Loucy (cell line): ENCODE measurements at regions not wholly inside any gene's neighbourhood (a gene's known extent, or its start where the extent isn't known, plus 50 kb on each side); places are given as distances from the start of the nearest gene placed in this dataset.
"Not testable (repeated sequence)": the region's sequence is repeated elsewhere in the genome, so short reads cannot be mapped to it uniquely, and the experiment has no call there.

ENCODE experiments used
- H2AFZ ChIP-seq: fragments of 200-600 bp; sonication (generic); 2 replicates; pipeline ENCODE4 v1.6.0; 2016; ENCODE audit warnings: antibody characterized with exemption, mild to moderate bottlenecking, low read length, moderate library complexity
- H3F3A ChIP-seq: fragments of 200-600 bp; 2 replicates; pipeline ENCODE4 v1.6.0; 2016; ENCODE audit warnings: antibody characterized with exemption, low read depth, mild to moderate bottlenecking
- H3K27me3 ChIP-seq: fragments of 200-600 bp; sonication (generic); 2 replicates; pipeline ENCODE4 v1.6.1; 2014; ENCODE audit warnings: low read length, mild to moderate bottlenecking; ENCODE audit not compliant: insufficient read depth, poor library complexity, severe bottlenecking
- H3K36me3 ChIP-seq: fragments of 200-600 bp; sonication (generic); 2 replicates; pipeline ENCODE4 v1.6.1; 2016; ENCODE audit warnings: low read length; ENCODE audit not compliant: insufficient read depth
- H3K4me1 ChIP-seq: fragments of 200-600 bp; sonication (generic); 2 replicates; pipeline ENCODE4 v1.5.1; 2014; ENCODE audit warnings: low read length, mild to moderate bottlenecking; ENCODE audit not compliant: insufficient read depth, poor library complexity, severe bottlenecking
- H3K4me2 ChIP-seq: fragments of 200-600 bp; sonication (generic); 2 replicates; pipeline ENCODE4 v1.6.0; 2014; ENCODE audit warnings: antibody characterized with exemption, low read length, low read depth, mild to moderate bottlenecking; ENCODE audit not compliant: poor library complexity, severe bottlenecking
- H3K4me3 ChIP-seq: fragments of 200-600 bp; sonication (generic); 2 replicates; pipeline ENCODE4 v1.5.1; 2014; ENCODE audit warnings: low read length, mild to moderate bottlenecking, mixed read lengths; ENCODE audit not compliant: poor library complexity, severe bottlenecking
- H3K79me2 ChIP-seq: fragments of 200-600 bp; sonication (generic); 2 replicates; pipeline ENCODE4 v1.6.1; 2014; ENCODE audit warnings: low read length; ENCODE audit not compliant: insufficient read depth
- H3K9ac ChIP-seq: fragments of 200-600 bp; sonication (generic); 2 replicates; pipeline ENCODE4 v1.6.0; 2014; ENCODE audit warnings: mild to moderate bottlenecking, low read depth, low read length, moderate library complexity; ENCODE audit not compliant: poor library complexity, severe bottlenecking
- H3K9me2 ChIP-seq: fragments of 200-600 bp; sonication (generic); replicated peaks from 2 replicates; pipeline ENCODE4 v1.6.1; 2016; ENCODE audit warnings: low read depth, low read length, mixed read lengths
- H3K9me3 ChIP-seq: fragments of 200-600 bp; sonication (generic); 2 replicates; pipeline ENCODE4 v1.6.1; 2014; ENCODE audit warnings: mild to moderate bottlenecking, antibody characterized with exemption, low read length, low read depth; ENCODE audit not compliant: insufficient read depth
- H4K20me1 ChIP-seq: fragments of 200-600 bp; sonication (generic); 2 replicates; pipeline ENCODE4 v1.6.0; 2014; ENCODE audit warnings: antibody characterized with exemption, low read length, mild to moderate bottlenecking; ENCODE audit not compliant: insufficient read depth, poor library complexity, severe bottlenecking
- EZH2phosphoT487 ChIP-seq: fragments of 200-600 bp; IDR thresholded peaks from 2 replicates; pipeline ENCODE4 v1.6.1; 2018; ENCODE audit warnings: antibody characterized with exemption, mild to moderate bottlenecking, moderate library complexity, borderline replicate concordance
- TF ChIP-seq, protein P1 (sequence below): fragments of 200-600 bp; sonication (generic); conservative IDR thresholded peaks from 2 replicates; pipeline ENCODE4 v1.5.1; 2014; ENCODE audit warnings: mild to moderate bottlenecking, antibody characterized with exemption, low read length

GRCh38 chr4:177809791-177810190, 367.6 kb upstream of the AGA start:
- H3K27me3 ChIP-seq: no peaks in the 10 kb centered on the region
- H3K4me1 ChIP-seq: no peaks in the 10 kb centered on the region
- H3K79me2 ChIP-seq: no peaks in the 10 kb centered on the region
- H3F3A ChIP-seq: no peaks in the 10 kb centered on the region
- no peaks in the 10 kb centered on the region for H4K20me1 ChIP-seq
- no peak overlapping the region for H3K4me3 ChIP-seq
- no peak overlapping the region for H2AFZ ChIP-seq
- TF ChIP-seq EZH2phosphoT487: no peak
- TF ChIP-seq, protein P1, sequence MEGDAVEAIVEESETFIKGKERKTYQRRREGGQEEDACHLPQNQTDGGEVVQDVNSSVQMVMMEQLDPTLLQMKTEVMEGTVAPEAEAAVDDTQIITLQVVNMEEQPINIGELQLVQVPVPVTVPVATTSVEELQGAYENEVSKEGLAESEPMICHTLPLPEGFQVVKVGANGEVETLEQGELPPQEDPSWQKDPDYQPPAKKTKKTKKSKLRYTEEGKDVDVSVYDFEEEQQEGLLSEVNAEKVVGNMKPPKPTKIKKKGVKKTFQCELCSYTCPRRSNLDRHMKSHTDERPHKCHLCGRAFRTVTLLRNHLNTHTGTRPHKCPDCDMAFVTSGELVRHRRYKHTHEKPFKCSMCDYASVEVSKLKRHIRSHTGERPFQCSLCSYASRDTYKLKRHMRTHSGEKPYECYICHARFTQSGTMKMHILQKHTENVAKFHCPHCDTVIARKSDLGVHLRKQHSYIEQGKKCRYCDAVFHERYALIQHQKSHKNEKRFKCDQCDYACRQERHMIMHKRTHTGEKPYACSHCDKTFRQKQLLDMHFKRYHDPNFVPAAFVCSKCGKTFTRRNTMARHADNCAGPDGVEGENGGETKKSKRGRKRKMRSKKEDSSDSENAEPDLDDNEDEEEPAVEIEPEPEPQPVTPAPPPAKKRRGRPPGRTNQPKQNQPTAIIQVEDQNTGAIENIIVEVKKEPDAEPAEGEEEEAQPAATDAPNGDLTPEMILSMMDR: no peak
- no peaks in the 10 kb centered on the region for H3K36me3 ChIP-seq
- H3K9ac ChIP-seq: no peak overlapping the region
- H3K9me3 ChIP-seq: no peaks in the 10 kb centered on the region; the same call in 1 of the 2 replicates
- no peak overlapping the region for H3K4me2 ChIP-seq
- H3K9me2 ChIP-seq: no peaks in the 10 kb centered on the region

GRCh38 chr4:177810220-177810619, 368.0 kb upstream of the AGA start:
- TF ChIP-seq EZH2phosphoT487: no peak
- TF ChIP-seq, protein P1: no peak
- H3K4me1 ChIP-seq: no peaks in the 10 kb centered on the region
- no peaks in the 10 kb centered on the region for H3F3A ChIP-seq
- no peaks in the 10 kb centered on the region for H3K9me2 ChIP-seq
- H2AFZ ChIP-seq: no peak overlapping the region
- no peaks in the 10 kb centered on the region for H3K27me3 ChIP-seq
- no peaks in the 10 kb centered on the region for H3K79me2 ChIP-seq
- H3K9ac ChIP-seq: no peak overlapping the region
- no peaks in the 10 kb centered on the region for H4K20me1 ChIP-seq
- no peaks in the 10 kb centered on the region for H3K36me3 ChIP-seq
- H3K4me2 ChIP-seq: no peak overlapping the region
- H3K4me3 ChIP-seq: no peak overlapping the region
- H3K9me3 ChIP-seq: no peaks in the 10 kb centered on the region; the same call in 1 of the 2 replicates

DNA sequence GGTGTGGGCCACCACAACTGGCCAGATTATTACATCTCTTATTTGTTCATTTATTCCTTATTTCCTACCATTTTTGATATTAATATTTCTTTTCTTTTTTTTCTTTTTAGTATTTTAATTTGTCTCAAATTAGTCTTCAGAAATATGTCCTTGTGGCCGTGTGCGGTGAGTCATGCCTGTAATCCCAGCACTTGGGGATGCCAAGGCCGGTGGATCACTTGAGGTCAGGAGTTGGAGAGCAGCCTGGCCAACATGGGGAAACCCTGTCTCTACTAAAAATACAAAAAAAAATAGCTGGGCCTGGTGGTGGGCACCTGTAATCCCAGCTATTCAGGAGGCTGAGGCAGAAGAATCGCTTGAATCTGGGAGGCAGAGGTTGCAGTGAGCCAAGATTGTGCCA, 376.2 kb upstream of the AGA start:
- H3K9me2 ChIP-seq, H3K79me2 ChIP-seq, H4K20me1 ChIP-seq, H2AFZ ChIP-seq, H3K27me3 ChIP-seq, H3K4me1 ChIP-seq, H3K4me2 ChIP-seq, H3K9me3 ChIP-seq, H3K36me3 ChIP-seq, H3F3A ChIP-seq, H3K9ac ChIP-seq, H3K4me3 ChIP-seq: not testable (repeated sequence)

GRCh38 chr4:177826973-177827372, 384.7 kb upstream of the AGA start:
- no peaks in the 10 kb centered on the region for H3K79me2 ChIP-seq
- H3K9me3 ChIP-seq: no peaks in the 10 kb centered on the region; the same call in 1 of the 2 replicates
- no peaks in the 10 kb centered on the region for H3F3A ChIP-seq
- H3K36me3 ChIP-seq: no peaks in the 10 kb centered on the region
- H4K20me1 ChIP-seq: no peaks in the 10 kb centered on the region
- no peak overlapping the region for H3K4me2 ChIP-seq
- H3K27me3 ChIP-seq: no peaks in the 10 kb centered on the region
- H2AFZ ChIP-seq: no peak overlapping the region
- no peaks in the 10 kb centered on the region for H3K9me2 ChIP-seq
- TF ChIP-seq, protein P1: no peak
- no peak for TF ChIP-seq EZH2phosphoT487
- H3K9ac ChIP-seq: no peak overlapping the region
- H3K4me3 ChIP-seq: no peak overlapping the region
- no peaks in the 10 kb centered on the region for H3K4me1 ChIP-seq
